OCI-LY3 (cell line): ENCODE measurements at regions not wholly inside any gene's neighbourhood (a gene's known extent, or its start where the extent isn't known, plus 50 kb on each side); places are given as distances from the start of the nearest gene placed in this dataset.

Experiments used
- EZH2phosphoT487 ChIP-seq: fragments of 200-600 bp; shearing (Covaris generic); IDR thresholded peaks from 2 replicates; pipeline ENCODE4 v1.6.1; 2018; ENCODE audit warnings: antibody characterized with exemption, mixed run types, low read depth
- TF ChIP-seq, protein P1 (sequence below): fragments of 200-600, 300-600 bp; sonication (generic); IDR thresholded peaks from 2 replicates; pipeline ENCODE4 v1.5.1; 2014; ENCODE audit warnings: antibody characterized with exemption, low read length, low read depth

DNA sequence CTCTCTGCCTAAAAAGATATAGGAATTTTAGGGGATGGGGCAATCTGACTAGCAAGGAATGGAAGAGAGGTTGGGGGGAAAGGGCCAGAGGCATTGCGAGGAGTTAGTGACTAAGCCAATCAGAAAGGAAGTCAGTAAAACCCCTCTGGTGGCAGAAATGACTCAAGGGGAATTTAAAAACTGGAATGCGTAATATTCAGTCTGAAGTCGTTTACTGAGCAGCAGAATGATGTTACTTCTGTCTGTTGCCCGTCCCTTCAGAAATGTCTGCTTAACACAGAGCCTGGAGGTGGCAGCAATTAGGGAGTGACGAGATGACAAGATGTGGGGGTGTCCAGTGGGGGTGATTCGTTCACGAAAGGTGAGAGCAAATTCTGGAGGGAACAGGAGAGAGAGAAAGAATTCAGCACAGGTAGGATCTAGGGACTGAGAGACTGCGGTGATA lies 107.7 kb upstream of the CLMP start:
- TF ChIP-seq EZH2phosphoT487 = no peak
- TF ChIP-seq, protein P1, sequence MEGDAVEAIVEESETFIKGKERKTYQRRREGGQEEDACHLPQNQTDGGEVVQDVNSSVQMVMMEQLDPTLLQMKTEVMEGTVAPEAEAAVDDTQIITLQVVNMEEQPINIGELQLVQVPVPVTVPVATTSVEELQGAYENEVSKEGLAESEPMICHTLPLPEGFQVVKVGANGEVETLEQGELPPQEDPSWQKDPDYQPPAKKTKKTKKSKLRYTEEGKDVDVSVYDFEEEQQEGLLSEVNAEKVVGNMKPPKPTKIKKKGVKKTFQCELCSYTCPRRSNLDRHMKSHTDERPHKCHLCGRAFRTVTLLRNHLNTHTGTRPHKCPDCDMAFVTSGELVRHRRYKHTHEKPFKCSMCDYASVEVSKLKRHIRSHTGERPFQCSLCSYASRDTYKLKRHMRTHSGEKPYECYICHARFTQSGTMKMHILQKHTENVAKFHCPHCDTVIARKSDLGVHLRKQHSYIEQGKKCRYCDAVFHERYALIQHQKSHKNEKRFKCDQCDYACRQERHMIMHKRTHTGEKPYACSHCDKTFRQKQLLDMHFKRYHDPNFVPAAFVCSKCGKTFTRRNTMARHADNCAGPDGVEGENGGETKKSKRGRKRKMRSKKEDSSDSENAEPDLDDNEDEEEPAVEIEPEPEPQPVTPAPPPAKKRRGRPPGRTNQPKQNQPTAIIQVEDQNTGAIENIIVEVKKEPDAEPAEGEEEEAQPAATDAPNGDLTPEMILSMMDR = peak; percentile 23; the same call in 1 of the 2 replicates
